Effector memory CD4-positive, alpha-beta T cell (primary cell): ENCODE measurements at regions not wholly inside any gene's neighbourhood (a gene's known extent, or its start where the extent isn't known, plus 50 kb on each side); places are given as distances from the start of the nearest gene placed in this dataset.

Source experiments
- DNase-seq, 3 donors: peaks; one replicate each; pipeline ENCODE4 v3.0.0-alpha.2; 2020
- H3K27ac ChIP-seq: 2 replicates; pipeline ENCODE4 v1.7.0; 2013; ENCODE audit warnings: mild to moderate bottlenecking, low read length, moderate library complexity; ENCODE audit not compliant: insufficient read depth, poor library complexity, severe bottlenecking
- H3K27me3 ChIP-seq: replicated peaks from 2 replicates; pipeline ENCODE4 v1.7.0; 2013; ENCODE audit warnings: mild to moderate bottlenecking, low read length; ENCODE audit not compliant: insufficient read depth, control insufficient read depth, poor library complexity, severe bottlenecking
- H3K36me3 ChIP-seq: 2 replicates; pipeline ENCODE4 v1.7.0; 2013; ENCODE audit warnings: mild to moderate bottlenecking, low read length, moderate library complexity; ENCODE audit not compliant: control insufficient read depth, insufficient read depth
- H3K4me1 ChIP-seq: 2 replicates; pipeline ENCODE4 v1.7.0; 2013; ENCODE audit warnings: low read length, mild to moderate bottlenecking; ENCODE audit not compliant: control insufficient read depth, insufficient read depth, poor library complexity, severe bottlenecking
- H3K4me3 ChIP-seq: 2 replicates; pipeline ENCODE4 v1.7.0; 2013; ENCODE audit warnings: low read length, low read depth, mild to moderate bottlenecking; ENCODE audit not compliant: insufficient read depth, poor library complexity, severe bottlenecking
- H3K9me3 ChIP-seq: 2 replicates; pipeline ENCODE4 v1.7.0; 2013; ENCODE audit warnings: mild to moderate bottlenecking, low read length, moderate library complexity; ENCODE audit not compliant: control insufficient read depth

- no peaks in the 10 kb centered on the region for H3K27me3 ChIP-seq
- no peaks in the 10 kb centered on the region for H3K36me3 ChIP-seq
- no peaks in the 10 kb centered on the region for H3K4me1 ChIP-seq
- no peaks in the 10 kb centered on the region for H3K9me3 ChIP-seq
- H3K27ac ChIP-seq, result no peak overlapping the region
- DNase-seq, result no peak
- H3K4me3 ChIP-seq, result no peak overlapping the region
Observed at GRCh38 chr3:118168175-118168574, 866.5 kb downstream of the IGSF11 start.

GRCh38 chr3:118171236-118171852 lies 863.3 kb downstream of the IGSF11 start:
- no peak overlapping the region for H3K4me3 ChIP-seq
- H3K4me1 ChIP-seq, result no peaks in the 10 kb centered on the region
- no peak for DNase-seq
- H3K27ac ChIP-seq, result no peak overlapping the region
- H3K36me3 ChIP-seq, result no peaks in the 10 kb centered on the region
- no peaks in the 10 kb centered on the region for H3K9me3 ChIP-seq
- no peaks in the 10 kb centered on the region for H3K27me3 ChIP-seq

- Histone ChIP-seq H3K4me3 (no peak overlapping the region), H3K9me3 (no peaks in the 10 kb centered on the region), H3K4me1 (no peaks in the 10 kb centered on the region), H3K36me3 (no peaks in the 10 kb centered on the region), H3K27me3 (no peaks in the 10 kb centered on the region), H3K27ac (no peak overlapping the region)
- DNase-seq, result no peak
Observed at GRCh38 chr3:118180853-118181252, 853.8 kb downstream of the IGSF11 start.

GRCh38 chr3:118181274-118181673 lies 853.4 kb downstream of the IGSF11 start:
- no peaks in the 10 kb centered on the region for H3K36me3 ChIP-seq
- H3K4me1 ChIP-seq, result no peaks in the 10 kb centered on the region
- no peak for DNase-seq
- no peak overlapping the region for H3K4me3 ChIP-seq
- H3K9me3 ChIP-seq, result no peaks in the 10 kb centered on the region
- no peaks in the 10 kb centered on the region for H3K27me3 ChIP-seq
- H3K27ac ChIP-seq, result no peak overlapping the region

GRCh38 chr3:118186051-118186450 lies 848.6 kb downstream of the IGSF11 start:
- DNase-seq, result no peak
- H3K9me3 ChIP-seq, result no peaks in the 10 kb centered on the region
- no peaks in the 10 kb centered on the region for H3K27me3 ChIP-seq

GRCh38 chr3:118187221-118187620 lies 847.4 kb downstream of the IGSF11 start:
- H3K9me3 ChIP-seq, result no peaks in the 10 kb centered on the region

More at GRCh38 chr3:118186051-118186450, 848.6 kb downstream of the IGSF11 start:
- no peaks in the 10 kb centered on the region for H3K4me1 ChIP-seq
- H3K4me3 ChIP-seq, result no peak overlapping the region
- no peaks in the 10 kb centered on the region for H3K36me3 ChIP-seq
- no peak overlapping the region for H3K27ac ChIP-seq

GRCh38 chr3:118196183-118196582 lies 838.5 kb downstream of the IGSF11 start:
- DNase-seq, result no peak
- Histone ChIP-seq H3K4me1 (no peaks in the 10 kb centered on the region), H3K4me3 (no peak overlapping the region), H3K9me3 (no peaks in the 10 kb centered on the region), H3K27me3 (no peaks in the 10 kb centered on the region), H3K27ac (no peak overlapping the region), H3K36me3 (no peaks in the 10 kb centered on the region)

More at GRCh38 chr3:118187221-118187620, 847.4 kb downstream of the IGSF11 start:
- H3K4me3 ChIP-seq, result no peak overlapping the region
- no peak for DNase-seq
- no peaks in the 10 kb centered on the region for H3K27me3 ChIP-seq
- H3K27ac ChIP-seq, result no peak overlapping the region
- no peaks in the 10 kb centered on the region for H3K36me3 ChIP-seq
- no peaks in the 10 kb centered on the region for H3K4me1 ChIP-seq

- H3K36me3 ChIP-seq, result no peaks in the 10 kb centered on the region
- H3K27ac ChIP-seq, result no peak overlapping the region
- no peaks in the 10 kb centered on the region for H3K9me3 ChIP-seq
- no peaks in the 10 kb centered on the region for H3K4me1 ChIP-seq
- no peak for DNase-seq
- H3K4me3 ChIP-seq, result no peak overlapping the region
- H3K27me3 ChIP-seq, result no peaks in the 10 kb centered on the region
Observed at GRCh38 chr3:118199044-118199443, 835.6 kb downstream of the IGSF11 start.

- H3K9me3 ChIP-seq, result no peaks in the 10 kb centered on the region
- no peaks in the 10 kb centered on the region for H3K4me1 ChIP-seq
- DNase-seq, result no peak
- no peak overlapping the region for H3K27ac ChIP-seq
- no peaks in the 10 kb centered on the region for H3K27me3 ChIP-seq
- no peak overlapping the region for H3K4me3 ChIP-seq
- H3K36me3 ChIP-seq, result no peaks in the 10 kb centered on the region
Observed at GRCh38 chr3:118204052-118204656, 830.5 kb downstream of the IGSF11 start.

GRCh38 chr3:118207271-118207670 lies 827.4 kb downstream of the IGSF11 start:
- DNase-seq, result no peak
- Histone ChIP-seq H3K27ac (no peak overlapping the region), H3K4me1 (no peaks in the 10 kb centered on the region), H3K36me3 (no peaks in the 10 kb centered on the region), H3K27me3 (no peaks in the 10 kb centered on the region), H3K9me3 (no peaks in the 10 kb centered on the region), H3K4me3 (no peak overlapping the region)
